Adrenal gland (tissue), 9 donors: ENCODE measurements at regions not wholly inside any gene's neighbourhood (a gene's known extent, or its start where the extent isn't known, plus 50 kb on each side); places are given as distances from the start of the nearest gene placed in this dataset.

ENCODE experiments used
- DNase-seq, 7 donors: peaks; one replicate each; pipeline ENCODE4 v3.0.0-alpha.2; 2019 to 2020
- H3K27ac ChIP-seq, 5 donors: fragments of 200-600 bp; sonication (generic) in 4 of 5; 1 replicate in 3 of 5; 2 replicates in 2 of 5; pipeline versions ENCODE4 v1.5.1 to v1.8.0; 2016 to 2020; ENCODE audit warnings: mild to moderate bottlenecking in 1 of 5
- H3K27me3 ChIP-seq: fragments of 200-600 bp; 2 replicates; pipeline ENCODE4 v1.8.0; 2021
- H3K36me3 ChIP-seq, 2 donors: fragments of 200-600 bp; replicated peaks in 1 of 2; 1 replicate in 1 of 2; 2 replicates in 1 of 2; pipeline versions ENCODE4 v1.5.1 to v1.8.0; 2018 to 2022
- H3K4me1 ChIP-seq, 2 donors: fragments of 200-600 bp; replicated peaks in 1 of 2; 1 replicate in 1 of 2; 2 replicates in 1 of 2; pipeline versions ENCODE4 v1.5.1 to v1.8.0; 2018 to 2021
- H3K4me3 ChIP-seq, 4 donors: fragments of 200-600 bp; sonication (generic) in 3 of 4; one replicate each; pipeline ENCODE4 v1.5.1; 2016 to 2018
- H3K9me3 ChIP-seq, 3 donors: fragments of 200-600 bp; sonication (generic) in 1 of 3; replicated peaks in 1 of 3; 1 replicate in 2 of 3; 2 replicates in 1 of 3; pipeline versions ENCODE4 v1.5.1 to v1.8.0; 2016 to 2021
- CTCF ChIP-seq, 6 experiments: fragments of 450-650 bp in 4 of 6; fragments of 200-600 bp in 2 of 6; sonication (generic) in 1 of 6; IDR thresholded peaks; 1 replicate in 5 of 6; 2 replicates in 1 of 6; pipeline versions ENCODE4 v1.5.1 to v1.8.0; 2016 to 2021; ENCODE audit warnings: antibody characterized with exemption in 6 of 6, mild to moderate bottlenecking in 2 of 6, moderate library complexity in 1 of 6
- POLR2A ChIP-seq, 2 donors: fragments of 450-650 bp; IDR thresholded peaks; one replicate each; pipeline ENCODE4 v1.6.1; 2017; ENCODE audit warnings: antibody characterized with exemption in 2 of 2, mild to moderate bottlenecking in 2 of 2, moderate library complexity in 1 of 2
- WGBS, 4 donors: extraction: QIAGEN DNeasy Blood & Tissue Kit in 2 of 4; methylation state at CpG; one replicate each; pipeline versions ENCODE4 v1.1.5 to v1.1.7; 2013 to 2017; 5-methylcytosine and 5-hydroxymethylcytosine counted together
- intact Hi-C, 2 donors: fragments of 100-400 bp; cut with DNase I; formaldehyde crosslinking; loops; one replicate each; pipeline versions ENCODE4 v1.14.1 to v1.15.0; 2022 to 2023
- donor health status: healthy with polysubstance abuse.
- donor health status: Bipolar disorder and iron deficiency.
- donor health status: DM: yes; HTN: yes; CAD: no.
- donor health status: DM: no; HTN: no; CAD: no.
- donor health status: DM: no; HTN: no; CAD: no.

DNA sequence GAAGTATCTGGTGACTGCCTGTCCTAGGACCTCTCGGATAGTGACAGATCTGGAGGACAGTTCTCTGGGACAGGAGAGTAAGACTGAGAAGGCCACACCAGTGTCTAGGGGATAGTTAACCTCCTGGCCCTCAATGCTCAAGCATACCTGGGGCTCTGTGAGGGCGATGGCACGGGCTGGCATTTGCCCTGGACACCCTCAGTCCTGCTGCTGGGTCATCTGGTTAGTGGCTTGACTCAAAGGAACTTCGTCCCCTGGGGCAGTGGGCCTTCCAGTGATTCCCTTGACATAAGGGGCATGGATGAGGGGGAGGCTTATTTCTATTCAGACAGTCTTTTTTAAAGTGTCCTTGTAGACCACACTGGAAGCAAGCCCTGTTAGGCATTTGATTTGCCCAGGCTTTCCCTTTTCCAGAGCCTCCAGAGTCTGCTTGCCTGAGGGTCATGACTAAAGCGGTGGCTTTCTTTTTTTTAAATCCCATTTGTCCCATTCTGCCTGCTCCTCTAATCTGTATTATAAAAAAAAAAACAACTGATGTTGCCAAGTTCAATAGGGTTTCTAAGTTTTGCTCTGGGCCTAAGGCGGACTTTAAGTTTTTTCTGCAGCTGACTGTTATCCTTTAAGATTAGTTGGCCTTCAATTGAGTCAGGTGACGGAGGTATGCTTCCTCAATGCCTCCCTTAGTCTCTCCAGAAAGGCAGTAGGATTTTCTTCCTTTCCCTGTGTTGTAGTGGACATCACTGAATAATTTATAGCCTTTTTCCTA, 2083.5 kb upstream of the C9orf72 start:
- intact Hi-C loops: no loop called here

DNA sequence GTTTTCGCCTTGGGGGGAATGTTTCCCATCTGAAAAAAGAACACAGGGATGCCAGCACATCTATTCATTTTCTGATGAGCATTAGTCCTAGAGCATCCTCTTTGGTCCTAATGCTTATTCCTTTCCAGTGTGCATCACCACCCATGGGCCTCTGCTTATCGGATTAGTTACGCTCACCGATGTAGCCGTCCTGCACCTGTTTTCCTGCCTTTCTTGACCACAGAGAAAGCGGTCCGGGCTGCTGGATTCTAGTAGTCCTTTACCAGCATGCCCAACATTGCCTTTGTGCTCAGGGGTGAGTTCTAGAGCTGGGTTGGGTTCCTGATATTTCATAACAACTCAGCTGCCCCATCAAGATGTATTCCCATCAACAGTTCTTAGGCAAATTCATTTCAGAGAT, 2084.5 kb upstream of the C9orf72 start:
- no peak overlapping the region for H3K4me3 ChIP-seq
- DNase-seq: no peak
- no peaks in the 10 kb centered on the region for H3K36me3 ChIP-seq
- no peak for TF ChIP-seq CTCF (IDR thresholded peaks at IDR 0.05)
- no peak for TF ChIP-seq POLR2A (IDR thresholded peaks at IDR 0.05)
- no peaks in the 10 kb centered on the region for H3K9me3 ChIP-seq
- 76 to 96% (median 92%) methylated on average over 7 of the region's 7 CpGs for WGBS, 4 donors
- no peaks in the 10 kb centered on the region for H3K4me1 ChIP-seq
- no peak overlapping the region for H3K27ac ChIP-seq
- no peaks in the 10 kb centered on the region for H3K27me3 ChIP-seq
- intact Hi-C loops: no loop called here

More for the DNA sequence above, 2083.5 kb upstream of the C9orf72 start:
- Histone ChIP-seq H3K4me1 (no peaks in the 10 kb centered on the region), H3K27ac (no peak overlapping the region), H3K4me3 (no peak overlapping the region), H3K9me3 (no peaks in the 10 kb centered on the region), H3K36me3 (no peaks in the 10 kb centered on the region), H3K27me3 (no peaks in the 10 kb centered on the region)
- TF ChIP-seq CTCF (IDR thresholded peaks at IDR 0.05): no peak
- TF ChIP-seq POLR2A (IDR thresholded peaks at IDR 0.05): no peak
- DNase-seq: no peak
- 59 to 80% (median 75%) methylated on average over 6 to 7 of the region's 7 CpGs for WGBS, 4 donors

GRCh38 chr9:29659014-29659413, 2085.7 kb upstream of the C9orf72 start:
- no peak overlapping the region for H3K4me3 ChIP-seq
- intact Hi-C loops: no loop called here
- H3K27ac ChIP-seq: no peak overlapping the region

DNA sequence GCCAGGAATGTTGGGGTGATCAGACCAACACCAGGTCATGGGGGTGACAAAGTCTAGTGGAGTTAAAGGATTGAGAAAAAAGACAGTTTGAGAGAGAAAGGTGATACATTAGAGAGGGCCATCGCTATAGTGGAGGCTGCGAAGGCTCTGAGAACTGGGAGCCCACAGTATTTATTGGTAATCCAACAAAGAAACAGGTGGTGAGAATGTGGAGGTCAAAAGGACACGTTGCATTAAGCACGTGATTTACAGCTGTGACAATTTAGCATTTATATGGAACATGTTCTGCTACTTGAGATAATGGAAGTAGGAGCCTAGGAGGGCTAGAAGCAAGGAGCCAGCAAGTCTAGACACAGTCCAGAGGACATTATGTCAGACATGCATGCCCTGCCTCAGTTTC, 2086.5 kb upstream of the C9orf72 start:
- no peaks in the 10 kb centered on the region for H3K27me3 ChIP-seq
- no peak for TF ChIP-seq POLR2A (IDR thresholded peaks at IDR 0.05)
- TF ChIP-seq CTCF (IDR thresholded peaks at IDR 0.05): no peak
- H3K36me3 ChIP-seq: no peaks in the 10 kb centered on the region
- intact Hi-C loops: no loop called here
- no peaks in the 10 kb centered on the region for H3K9me3 ChIP-seq
- DNase-seq: no peak
- H3K4me1 ChIP-seq: no peaks in the 10 kb centered on the region
- WGBS, 4 donors: 70 to 78% (median 74%) methylated on average over 4 of the region's 4 CpGs
- no peak overlapping the region for H3K4me3 ChIP-seq
- H3K27ac ChIP-seq: no peak overlapping the region

More at GRCh38 chr9:29659014-29659413, 2085.7 kb upstream of the C9orf72 start:
- Histone ChIP-seq H3K9me3 (no peaks in the 10 kb centered on the region), H3K27me3 (no peaks in the 10 kb centered on the region), H3K36me3 (no peaks in the 10 kb centered on the region), H3K4me1 (no peaks in the 10 kb centered on the region)
- TF ChIP-seq CTCF (IDR thresholded peaks at IDR 0.05) (no peak), POLR2A (IDR thresholded peaks at IDR 0.05) (no peak)
- DNase-seq: no peak
- WGBS, 4 donors: 70 to 84% (median 78%) methylated on average over 6 of the region's 6 CpGs
